NCI-H2196 treated with DMSO at 0.1 percent for 48 hours (cell line): ENCODE measurements at regions not wholly inside any gene's neighbourhood (a gene's known extent, or its start where the extent isn't known, plus 50 kb on each side); places are given as distances from the start of the nearest gene placed in this dataset.

Experiments used
- DNase-seq: peaks from one replicate; lab custom pipeline; 2025; ENCODE audit not compliant: unreplicated experiment; lab: John Stamatoyannopoulos, UW

- DNase-seq, result no peak
Observed at GRCh38 chr14:65928995-65929394, 516.5 kb downstream of the FUT8 start.

DNA sequence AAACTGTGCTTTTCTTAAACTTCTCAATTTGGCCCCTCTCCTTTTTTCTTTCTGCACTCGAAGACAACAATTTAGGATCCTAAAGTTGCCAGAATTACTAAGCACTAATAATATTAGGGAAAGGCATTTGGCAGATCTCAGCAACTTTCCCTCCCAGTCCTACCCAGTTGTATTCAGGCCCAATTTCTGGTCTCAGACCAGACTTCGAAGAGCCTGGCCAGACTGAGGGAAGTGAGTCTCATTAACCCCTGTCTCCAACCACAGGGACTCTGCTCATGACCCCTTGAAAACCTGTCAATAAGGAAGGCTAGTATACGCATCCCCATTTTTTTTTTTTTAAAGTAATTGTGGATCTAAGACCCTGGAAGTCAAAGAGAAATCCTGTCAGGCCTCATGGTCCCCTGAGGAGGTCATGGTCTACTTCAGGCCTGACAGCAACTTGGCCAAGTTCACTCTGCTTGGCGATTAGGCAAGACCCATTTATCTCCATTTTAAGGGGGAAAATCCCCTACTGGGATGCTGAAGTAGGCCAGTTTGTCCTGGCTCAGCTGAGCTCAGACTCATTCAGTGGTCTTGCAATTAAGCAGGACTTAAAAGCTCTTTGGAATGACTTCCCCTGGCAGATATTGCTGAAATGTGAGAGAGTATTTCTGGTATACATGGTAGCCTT lies 521.0 kb downstream of the FUT8 start:
- no peak for DNase-seq

DNA sequence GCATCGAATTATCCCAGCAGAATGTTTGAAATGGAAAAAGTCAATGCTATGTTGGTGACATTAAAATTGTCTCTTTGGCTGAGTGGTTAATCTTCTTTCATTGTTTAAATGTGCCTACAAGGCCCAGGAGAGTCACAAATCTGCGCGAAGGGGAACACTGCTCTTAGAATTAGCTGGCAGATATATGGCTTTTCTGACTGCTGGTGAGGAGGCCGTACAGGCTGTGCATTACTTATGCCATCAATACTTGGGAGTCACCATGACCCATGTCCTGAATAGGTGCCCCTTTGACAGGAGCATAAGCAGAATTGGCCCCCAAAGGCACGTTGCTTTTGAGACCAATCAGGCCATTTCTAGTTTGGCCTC lies 521.5 kb downstream of the FUT8 start:
- no peak for DNase-seq

DNA sequence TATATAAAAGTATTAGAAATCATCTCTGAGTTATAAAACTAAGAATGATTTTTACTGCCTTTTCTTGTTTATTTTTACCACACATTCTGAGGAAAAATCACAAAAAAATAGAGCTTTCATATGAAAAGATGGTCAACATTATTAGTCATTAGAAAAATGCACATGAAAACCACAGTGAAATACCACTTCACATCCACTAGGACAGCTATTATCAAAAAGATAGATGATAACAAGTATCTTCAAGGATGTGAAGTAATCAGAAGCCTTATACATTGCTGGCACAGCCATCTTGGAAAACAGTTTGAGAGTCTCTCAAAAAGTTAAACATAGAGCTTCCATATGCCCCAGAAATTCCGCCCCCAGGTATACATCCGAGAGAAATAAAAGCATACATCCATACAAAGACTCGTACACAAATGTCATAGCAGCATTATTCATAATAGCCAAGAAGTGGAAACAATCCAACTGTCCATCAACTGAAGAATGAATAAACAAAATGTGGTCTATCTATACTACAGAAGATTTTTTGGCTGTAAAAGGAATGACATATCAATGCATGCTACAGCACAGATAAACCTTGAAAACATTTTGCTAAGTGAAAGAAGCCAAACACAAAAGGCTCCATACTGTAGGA lies 523.9 kb downstream of the FUT8 start:
- DNase-seq, result no peak

GRCh38 chr14:65937079-65937959 lies 524.8 kb downstream of the FUT8 start:
- no peak for DNase-seq

DNA sequence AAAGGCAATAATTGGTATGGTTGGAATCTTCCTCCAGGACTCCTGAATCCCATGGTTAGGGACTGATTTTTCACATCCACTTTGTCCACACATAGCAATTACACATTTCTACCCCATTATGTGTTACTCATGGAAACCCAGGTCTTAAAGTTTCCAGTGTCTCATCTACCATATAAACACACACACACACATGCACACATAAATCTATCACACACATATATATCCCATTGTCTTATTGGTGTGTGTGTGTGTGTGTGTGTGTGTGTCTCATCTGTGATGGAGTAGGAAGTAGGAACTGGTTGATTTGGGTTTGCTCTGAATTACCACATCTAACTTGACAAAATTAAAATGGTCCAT lies 525.4 kb downstream of the FUT8 start:
- no peak for DNase-seq

GRCh38 chr14:65938738-65939137 lies 526.2 kb downstream of the FUT8 start:
- no peak for DNase-seq

DNA sequence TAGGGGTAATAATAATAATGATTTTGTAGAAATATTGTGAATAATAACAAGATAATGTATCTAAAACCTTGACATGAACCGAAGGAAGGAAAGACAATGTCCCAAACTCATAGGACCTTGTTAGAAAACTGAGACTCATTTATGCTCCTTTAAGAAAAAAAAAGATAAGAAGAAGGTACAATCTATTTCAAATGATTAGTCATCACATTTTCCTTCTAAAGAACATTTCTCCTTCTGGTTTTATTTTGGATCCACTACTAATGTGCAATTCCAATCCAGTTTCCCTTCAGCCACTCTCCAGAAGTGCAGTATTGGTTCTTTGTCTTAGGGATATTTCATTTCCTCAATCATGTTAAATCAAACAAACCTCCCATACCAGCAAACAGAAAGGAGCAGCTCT lies 526.7 kb downstream of the FUT8 start:
- no peak for DNase-seq

GRCh38 chr14:65940056-65940735 lies 527.7 kb downstream of the FUT8 start:
- DNase-seq, result no peak

DNA sequence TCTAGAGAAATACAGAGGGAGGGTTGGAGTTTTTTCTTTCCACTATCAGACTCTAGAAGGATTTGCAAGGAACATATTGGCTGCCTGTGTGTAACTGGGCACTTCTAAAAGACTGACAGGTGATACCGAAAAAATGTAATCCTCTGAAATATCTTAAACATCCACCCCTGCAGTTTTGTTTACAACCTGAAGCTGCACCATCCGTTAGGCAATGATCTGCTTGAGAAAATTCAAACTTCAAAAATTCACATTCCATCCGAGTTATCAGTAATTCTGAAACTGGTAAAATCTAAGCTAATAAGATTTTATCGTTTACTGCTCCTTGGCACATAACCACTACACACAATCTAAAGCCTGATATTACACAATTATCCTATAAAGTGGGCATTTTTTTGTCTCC lies 528.6 kb downstream of the FUT8 start:
- DNase-seq, result no peak

- no peak for DNase-seq
Observed at GRCh38 chr14:65943150-65943549, 530.6 kb downstream of the FUT8 start.

- DNase-seq, result no peak
Observed at GRCh38 chr14:65943916-65944410, 531.4 kb downstream of the FUT8 start.

- no peak for DNase-seq
Observed at GRCh38 chr14:65945327-65945726, 532.8 kb downstream of the FUT8 start.

DNA sequence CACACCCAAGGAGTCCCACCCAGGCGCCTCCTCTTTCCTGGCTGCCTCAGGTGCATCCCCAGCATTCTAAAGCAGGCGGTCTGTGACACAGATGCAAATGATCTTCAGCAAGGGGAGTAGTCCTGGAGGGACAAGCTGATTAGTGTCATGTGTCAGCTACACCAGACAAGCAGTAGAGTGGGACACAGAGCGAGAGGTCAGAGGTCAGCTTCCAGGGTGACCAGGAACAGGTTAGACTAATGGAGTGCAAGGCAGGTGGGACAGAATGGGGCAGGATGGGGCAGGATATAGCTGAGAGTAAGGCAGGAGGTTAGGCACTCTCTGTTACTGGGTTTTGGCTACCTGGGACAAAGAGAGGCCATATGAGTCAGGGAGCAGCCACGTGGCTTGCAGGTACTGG lies 534.0 kb downstream of the FUT8 start:
- DNase-seq, result no peak

DNA sequence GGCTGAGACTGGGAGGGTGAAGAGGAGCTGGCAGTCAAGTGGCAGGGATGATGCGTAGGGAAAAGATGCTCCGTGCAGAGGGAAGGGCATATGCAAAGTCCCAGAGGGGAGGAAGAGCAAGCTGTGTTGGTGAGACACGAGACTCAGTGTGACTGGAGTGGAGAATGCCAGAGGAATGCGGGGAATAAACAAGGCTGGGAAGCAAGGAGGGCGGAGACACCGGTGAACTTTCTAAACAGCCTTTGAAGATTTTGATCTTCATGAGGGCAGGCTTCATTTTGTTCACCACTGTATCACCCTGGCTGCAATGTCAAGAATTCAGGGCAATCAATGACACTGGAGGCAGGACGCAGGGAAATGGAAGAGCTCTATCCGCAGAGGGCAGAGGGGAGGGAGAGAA lies 535.8 kb downstream of the FUT8 start:
- DNase-seq, result no peak

GRCh38 chr14:65949711-65950516 lies 536.3 kb upstream of the CCDC196 start:
- peak; percentile 34 for DNase-seq

- no peak for DNase-seq
Observed at GRCh38 chr14:65954942-65955341, 531.2 kb upstream of the CCDC196 start.

DNA sequence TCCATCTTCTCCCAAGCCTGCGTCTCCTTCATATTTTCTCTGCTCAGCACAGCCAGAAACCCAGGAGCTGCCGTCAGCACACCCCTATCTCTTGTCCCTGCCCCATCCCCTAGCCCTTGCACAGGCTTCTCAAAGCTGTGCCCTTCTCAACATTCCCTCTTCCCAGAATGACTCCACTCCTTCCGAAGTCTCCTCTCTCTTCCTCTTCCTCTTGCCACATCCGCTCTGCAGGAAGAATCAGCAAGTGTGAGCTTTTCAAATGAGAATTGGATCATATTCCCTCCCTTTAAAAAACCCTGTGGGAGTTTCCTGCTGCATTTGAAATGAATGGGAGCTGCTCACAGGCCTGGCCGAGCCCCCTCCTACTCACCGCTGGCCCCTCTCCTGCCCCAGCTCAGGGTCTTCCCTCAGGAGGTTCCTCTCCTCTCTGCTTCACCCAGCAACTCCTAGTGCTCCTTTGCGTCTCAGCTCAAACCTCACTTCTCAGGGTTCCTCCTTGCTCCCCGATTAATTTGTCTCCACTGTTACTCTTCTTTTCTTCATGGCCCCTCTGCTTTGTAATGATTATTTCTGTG lies 528.5 kb upstream of the CCDC196 start:
- no peak for DNase-seq

DNA sequence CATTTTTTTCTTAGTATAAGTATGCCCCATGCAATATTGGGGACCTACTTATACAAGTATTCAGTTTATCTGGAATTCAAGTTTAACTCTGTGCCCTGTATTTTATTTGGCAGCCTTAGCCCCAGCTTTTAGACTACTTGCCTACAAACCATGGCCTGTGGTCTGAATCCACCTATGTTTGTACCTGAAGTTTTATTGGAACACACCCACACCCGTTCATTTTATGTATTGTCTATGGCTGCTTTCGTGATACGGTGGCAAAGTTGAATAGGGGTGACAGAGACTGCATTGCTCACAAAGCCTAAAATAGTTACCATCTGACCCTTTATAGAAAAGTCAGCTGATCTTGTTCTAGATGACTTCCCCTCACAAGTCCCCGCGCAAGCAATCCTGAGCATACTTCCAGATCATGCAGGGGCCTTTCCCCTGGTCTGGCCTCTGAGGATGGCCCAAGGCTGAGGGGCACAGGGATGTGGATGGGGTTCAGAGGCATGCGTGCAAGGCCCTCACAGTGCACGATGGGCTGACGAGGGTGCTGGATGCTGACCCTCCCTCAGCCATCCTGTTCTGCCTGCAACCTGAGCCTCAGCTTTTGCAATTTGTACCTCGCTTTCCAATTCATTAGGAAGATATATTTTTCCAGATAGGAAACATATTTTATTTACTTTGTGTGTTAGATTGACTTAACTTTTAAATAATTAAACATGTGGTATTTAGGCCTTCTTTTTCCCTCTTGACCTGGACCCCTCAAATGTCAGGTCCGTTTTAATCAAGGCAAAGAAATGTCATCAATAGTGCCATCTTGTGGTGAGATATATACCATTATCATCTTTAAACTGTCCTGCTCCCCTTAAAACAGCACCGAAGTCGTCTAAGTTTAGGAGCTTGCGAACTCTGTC lies 527.3 kb upstream of the CCDC196 start:
- no peak for DNase-seq
